Breast epithelium (tissue), 4 donors: ENCODE measurements at regions not wholly inside any gene's neighbourhood (a gene's known extent, or its start where the extent isn't known, plus 50 kb on each side); places are given as distances from the start of the nearest gene placed in this dataset.

Experiments used
- DNase-seq, 2 donors: peaks; one replicate each; pipeline ENCODE4 v3.0.0-alpha.2; 2019; ENCODE audit warnings: low spot score in 2 of 2
- H3K27ac ChIP-seq, 2 donors: fragments of 200-600 bp; sonication (generic) in 1 of 2; one replicate each; pipeline ENCODE4 v1.5.1; 2016 to 2019; ENCODE audit warnings: mild to moderate bottlenecking in 1 of 2
- H3K27me3 ChIP-seq, 2 donors: fragments of 200-600 bp; sonication (generic) in 1 of 2; one replicate each; pipeline versions ENCODE4 v1.5.1 to v1.6.0; 2017 to 2019; ENCODE audit warnings: control low read depth in 1 of 2, mild to moderate bottlenecking in 1 of 2
- H3K36me3 ChIP-seq: fragments of 200-600 bp; one replicate; pipeline ENCODE4 v1.5.1; 2019
- H3K4me1 ChIP-seq, 2 donors: fragments of 200-600 bp; sonication (generic); one replicate each; pipeline ENCODE4 v1.5.1; 2016 to 2019; ENCODE audit warnings: control low read depth in 1 of 2
- H3K4me3 ChIP-seq, 3 donors: fragments of 200-600 bp; sonication (generic); 1 replicate in 2 of 3; 2 replicates in 1 of 3; pipeline ENCODE4 v1.5.1; 2016 to 2019; ENCODE audit warnings: mild to moderate bottlenecking in 3 of 3, moderate library complexity in 2 of 3
- H3K9me3 ChIP-seq, 2 donors: fragments of 200-600 bp; sonication (generic) in 1 of 2; one replicate each; pipeline ENCODE4 v1.5.1; 2016 to 2019; ENCODE audit warnings: control low read depth in 1 of 2
- CTCF ChIP-seq, 3 donors: fragments of 450-650 bp; IDR thresholded peaks; one replicate each; pipeline ENCODE4 v1.5.1; 2016 to 2017; ENCODE audit warnings: antibody characterized with exemption in 3 of 3, mild to moderate bottlenecking in 3 of 3, moderate library complexity in 3 of 3
- POLR2A ChIP-seq: fragments of 450-650 bp; IDR thresholded peaks from one replicate; pipeline ENCODE4 v1.6.1; 2016; ENCODE audit warnings: antibody characterized with exemption, mild to moderate bottlenecking, moderate library complexity
- POLR2AphosphoS5 ChIP-seq, 3 donors: sonication (generic); formaldehyde crosslinking; IDR thresholded peaks; one replicate each; pipeline ENCODE4 v1.6.1; 2017; ENCODE audit warnings: antibody characterized with exemption in 3 of 3
- intact Hi-C: fragments of 100-400 bp; cut with DNase I; formaldehyde crosslinking; loops from one replicate; pipeline ENCODE4 v1.15.1; 2023; ENCODE audit warnings: low total_unique reads

GRCh38 chr7:13098161-13098560 is 410.7 kb downstream of the ARL4A start:
- intact Hi-C loops = no loop called here
- H3K27ac ChIP-seq = no peak overlapping the region
- no peak for TF ChIP-seq CTCF (IDR thresholded peaks at IDR 0.05)
- TF ChIP-seq POLR2AphosphoS5 (IDR thresholded peaks at IDR 0.05) = no peak
- TF ChIP-seq POLR2A = no peak

GRCh38 chr7:13099154-13099795 is 411.8 kb downstream of the ARL4A start:
- no peaks in the 10 kb centered on the region for H3K27me3 ChIP-seq
- H3K36me3 ChIP-seq = no peaks in the 10 kb centered on the region
- no peak for DNase-seq
- intact Hi-C loops = no loop called here
- H3K27ac ChIP-seq = no peak overlapping the region
- no peak overlapping the region for H3K4me3 ChIP-seq
- no peak for TF ChIP-seq POLR2A
- TF ChIP-seq POLR2AphosphoS5 (IDR thresholded peaks at IDR 0.05) = no peak
- TF ChIP-seq CTCF (IDR thresholded peaks at IDR 0.05) = no peak
- H3K4me1 ChIP-seq = no peaks in the 10 kb centered on the region
- no peaks in the 10 kb centered on the region for H3K9me3 ChIP-seq

More at GRCh38 chr7:13098161-13098560, 410.7 kb downstream of the ARL4A start:
- Histone ChIP-seq H3K36me3 (no peaks in the 10 kb centered on the region), H3K4me3 (no peak overlapping the region), H3K4me1 (no peaks in the 10 kb centered on the region), H3K9me3 (no peaks in the 10 kb centered on the region), H3K27me3 (no peaks in the 10 kb centered on the region)
- no peak for DNase-seq

- H3K27ac ChIP-seq = no peak overlapping the region
- no peak for DNase-seq
- H3K27me3 ChIP-seq = no peaks in the 10 kb centered on the region
- no peak for TF ChIP-seq POLR2A
- TF ChIP-seq CTCF (IDR thresholded peaks at IDR 0.05) = no peak
- no peak for TF ChIP-seq POLR2AphosphoS5 (IDR thresholded peaks at IDR 0.05)
- no peaks in the 10 kb centered on the region for H3K9me3 ChIP-seq
- H3K36me3 ChIP-seq = no peaks in the 10 kb centered on the region
- no peak overlapping the region for H3K4me3 ChIP-seq
- intact Hi-C loops = no loop called here
- H3K4me1 ChIP-seq = no peaks in the 10 kb centered on the region
These were observed 416.7 kb downstream of the ARL4A start for GRCh38 chr7:13104128-13104527.

- Histone ChIP-seq H3K36me3 (no peaks in the 10 kb centered on the region), H3K4me3 (no peak overlapping the region), H3K9me3 (peaks cover 3 to 10% of the 10 kb centered on the region in 2 donors), H3K27ac (no peak overlapping the region), H3K4me1 (no peaks in the 10 kb centered on the region), H3K27me3 (no peaks in the 10 kb centered on the region)
- no peak for TF ChIP-seq POLR2AphosphoS5 (IDR thresholded peaks at IDR 0.05)
- no peak for DNase-seq
- intact Hi-C loops = no loop called here
These were observed 417.8 kb downstream of the ARL4A start for GRCh38 chr7:13105209-13105608.

GRCh38 chr7:13106513-13106912 is 419.1 kb downstream of the ARL4A start:
- Histone ChIP-seq H3K36me3 (no peaks in the 10 kb centered on the region), H3K27ac (no peak overlapping the region), H3K4me3 (no peak overlapping the region), H3K4me1 (no peaks in the 10 kb centered on the region), H3K9me3 (peaks cover 5 to 10% of the 10 kb centered on the region in 2 donors), H3K27me3 (no peaks in the 10 kb centered on the region)
- intact Hi-C loops = no loop called here
- no peak for DNase-seq
- TF ChIP-seq POLR2A (no peak), CTCF (IDR thresholded peaks at IDR 0.05) (no peak), POLR2AphosphoS5 (IDR thresholded peaks at IDR 0.05) (no peak)
